DND-41 (cell line): ENCODE measurements at regions not wholly inside any gene's neighbourhood (a gene's known extent, or its start where the extent isn't known, plus 50 kb on each side); places are given as distances from the start of the nearest gene placed in this dataset.

Experiments used
- CTCF ChIP-seq: IDR thresholded peaks from 2 replicates; pipeline ENCODE4 v1.5.1; 2012; ENCODE audit warnings: borderline replicate concordance, low read length, moderate library complexity, mild to moderate bottlenecking; ENCODE audit not compliant: poor library complexity, severe bottlenecking; ENCODE audit errors: extremely low read depth
- EZH2 ChIP-seq: IDR thresholded peaks from 3 replicates; pipeline ENCODE4 v1.6.1; 2012; ENCODE audit warnings: borderline replicate concordance, low read depth, mild to moderate bottlenecking, moderate library complexity, low read length, inconsistent platforms; ENCODE audit not compliant: severe bottlenecking

- TF ChIP-seq EZH2 (no peak), CTCF (no peak)
These were observed 67.7 kb upstream of the STARD13 start for GRCh38 chr13:33353210-33353609.
